Right renal pelvis (tissue), 4 donors: ENCODE measurements at regions not wholly inside any gene's neighbourhood (a gene's known extent, or its start where the extent isn't known, plus 50 kb on each side); places are given as distances from the start of the nearest gene placed in this dataset.
"Not testable (repeated sequence)": the region's sequence is repeated elsewhere in the genome, so short reads cannot be mapped to it uniquely, and the experiment has no call there.

Source experiments
- DNase-seq, 4 donors: peaks; one replicate each; pipeline ENCODE4 v3.0.0-alpha.2; 2013; ENCODE audit warnings: low read depth in 4 of 4, low spot score in 3 of 4, missing footprints in 1 of 4

GRCh38 chr4:148598418-148599207 is 156.4 kb upstream of the NR3C2 start:
- DNase-seq: not testable (repeated sequence)

GRCh38 chr4:148589182-148589581 is 147.0 kb upstream of the NR3C2 start:
- DNase-seq: no peak

GRCh38 chr4:148575577-148575976 is 133.4 kb upstream of the NR3C2 start:
- no peak for DNase-seq

- no peak for DNase-seq
Measured at GRCh38 chr4:148574911-148575310, 132.7 kb upstream of the NR3C2 start.

- DNase-seq: peak in 1 of 4 donors; percentile 1
Measured at GRCh38 chr4:148574502-148574901, 132.3 kb upstream of the NR3C2 start.

DNA sequence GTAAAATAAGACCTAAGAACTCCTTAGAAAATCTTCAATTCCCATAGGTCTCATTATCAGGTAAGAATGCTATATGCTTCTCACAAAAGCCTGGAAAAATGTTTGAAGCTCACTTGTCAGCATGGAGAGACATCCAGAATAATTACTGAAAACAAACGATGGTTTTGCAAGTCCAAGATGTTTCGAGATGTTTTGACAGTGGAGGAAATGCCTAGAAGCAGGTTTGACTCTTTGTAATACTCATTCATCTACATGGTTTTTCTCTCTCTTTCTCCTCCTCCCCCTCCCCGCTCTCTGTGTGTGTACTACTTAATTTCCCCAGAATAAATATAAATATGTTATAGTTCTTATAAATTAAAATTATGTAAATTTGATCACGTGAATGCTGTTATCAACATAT is 131.9 kb upstream of the NR3C2 start:
- DNase-seq: no peak

GRCh38 chr4:148573296-148573695 is 131.1 kb upstream of the NR3C2 start:
- peak in 2 of 4 donors; percentile 3 to 8 for DNase-seq

GRCh38 chr4:148565801-148566200 is 123.6 kb upstream of the NR3C2 start:
- DNase-seq: peak in 1 of 4 donors; percentile 8

- DNase-seq: no peak
Measured at GRCh38 chr4:148563684-148564083, 121.5 kb upstream of the NR3C2 start.

- no peak for DNase-seq
Measured at GRCh38 chr4:148561467-148561866, 119.3 kb upstream of the NR3C2 start.

DNA sequence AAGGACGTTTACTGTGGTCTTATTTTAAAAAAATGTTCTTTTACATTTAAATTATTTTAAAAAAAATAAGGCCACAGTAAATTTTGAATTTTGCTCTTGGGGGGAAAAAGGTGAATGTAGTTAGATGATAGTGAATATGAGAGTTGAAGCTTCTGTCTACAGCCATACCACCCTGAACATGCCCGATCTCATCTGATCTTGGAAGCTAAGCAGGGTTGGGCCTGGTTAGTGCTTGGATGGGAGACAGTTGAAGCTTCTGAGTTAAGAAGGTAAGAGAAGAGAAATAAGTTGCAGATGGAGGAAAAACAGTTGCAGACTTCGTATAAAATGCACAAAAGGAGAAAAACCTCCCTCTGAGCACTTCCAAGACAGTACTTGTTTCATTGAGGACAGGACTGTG is 115.6 kb upstream of the NR3C2 start:
- DNase-seq: no peak

GRCh38 chr4:148550788-148551187 is 108.6 kb upstream of the NR3C2 start:
- no peak for DNase-seq

DNA sequence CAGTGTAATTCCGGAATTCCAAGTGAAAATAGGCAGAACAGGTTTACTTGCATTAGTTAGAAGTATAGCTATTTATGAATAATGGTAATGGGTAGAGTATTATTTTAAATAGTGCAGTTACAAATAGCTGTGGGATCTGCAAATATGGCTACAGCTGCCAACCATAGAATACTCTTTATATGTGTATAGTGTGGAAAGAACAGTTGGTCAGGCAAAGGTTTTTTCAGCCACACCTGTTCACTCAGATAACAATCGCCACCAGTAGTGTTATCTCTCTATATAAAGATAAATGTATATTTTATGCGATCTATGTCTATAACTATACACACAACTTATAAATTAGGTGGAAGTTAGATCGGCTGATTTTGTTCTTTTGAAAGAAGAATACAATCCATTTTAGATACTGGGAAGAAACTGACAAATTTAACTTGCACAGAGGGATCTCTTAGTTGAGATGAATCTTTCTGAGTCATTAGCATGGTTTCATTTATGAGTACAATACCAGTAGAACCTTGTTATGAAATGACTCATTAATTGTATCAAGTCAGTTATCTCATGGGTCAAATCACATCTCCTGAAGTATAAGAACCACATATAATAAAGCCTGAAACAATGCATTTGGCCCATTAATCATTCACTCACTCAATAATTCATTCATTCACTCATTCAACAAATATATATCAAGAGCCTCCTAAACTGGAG is 100.9 kb upstream of the NR3C2 start:
- DNase-seq: no peak

GRCh38 chr4:148540622-148541326 is 98.6 kb upstream of the NR3C2 start:
- no peak for DNase-seq

DNA sequence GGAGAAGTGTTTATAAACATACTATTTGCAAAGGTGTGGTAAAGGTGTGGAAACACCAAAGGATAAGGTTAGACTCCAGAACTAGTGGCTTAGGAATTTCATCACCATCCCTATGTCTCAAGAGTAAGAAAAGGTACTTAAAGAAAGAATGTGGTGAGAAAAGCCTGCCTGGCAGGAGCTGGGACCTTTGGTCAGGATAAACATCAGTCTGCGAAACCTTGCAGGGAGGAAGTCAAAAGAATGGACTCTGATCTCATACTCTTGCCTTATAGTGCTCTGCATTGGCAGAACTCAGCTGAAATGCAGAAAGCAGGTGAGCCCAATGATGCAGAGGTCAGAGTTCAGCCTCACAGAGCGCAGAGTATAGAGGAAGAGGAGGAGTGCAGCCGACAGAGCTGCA is 97.2 kb upstream of the NR3C2 start:
- peak in 1 of 4 donors; percentile 13 for DNase-seq

GRCh38 chr4:148533851-148534250 is 91.6 kb upstream of the NR3C2 start:
- not testable (repeated sequence) for DNase-seq

DNA sequence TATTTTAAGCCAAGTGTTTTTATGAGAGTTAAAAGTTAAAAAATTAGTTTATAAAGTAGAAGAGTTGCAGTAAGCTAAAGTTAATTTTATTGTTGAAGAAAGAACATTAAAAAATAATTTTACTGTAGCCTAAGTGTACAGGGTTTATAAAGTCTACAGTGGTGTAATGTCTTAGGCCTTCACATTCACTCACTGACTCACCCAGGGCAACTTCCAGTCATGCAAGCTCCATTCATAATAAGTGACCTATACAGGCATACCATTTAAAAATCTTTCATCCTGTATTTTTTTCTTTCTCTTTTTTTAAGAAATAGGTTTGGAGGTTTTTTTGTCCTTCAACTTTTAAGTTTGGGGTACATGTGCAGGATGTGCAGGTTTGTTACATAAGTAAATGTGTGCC is 87.9 kb upstream of the NR3C2 start:
- no peak for DNase-seq

DNA sequence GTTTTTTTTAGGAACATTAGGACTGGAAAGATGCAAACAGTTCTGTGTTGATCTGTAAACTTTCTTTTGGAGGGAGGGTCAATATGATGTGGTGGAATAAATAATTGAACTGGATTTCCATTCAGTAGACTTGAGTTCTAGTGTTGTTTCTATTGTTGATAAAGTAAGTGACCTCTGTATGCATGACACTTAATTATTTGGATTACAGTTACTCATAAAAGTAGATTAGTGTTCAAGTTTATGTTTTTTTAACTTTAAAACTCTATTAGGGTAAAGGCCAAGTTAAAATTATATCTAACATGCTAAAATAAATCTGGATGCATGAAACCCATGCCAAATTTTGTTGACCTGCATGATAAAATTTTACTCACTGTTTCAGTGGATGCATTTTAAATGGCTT is 85.4 kb upstream of the NR3C2 start:
- DNase-seq: no peak

GRCh38 chr4:148522995-148523394 is 80.8 kb upstream of the NR3C2 start:
- DNase-seq: no peak

DNA sequence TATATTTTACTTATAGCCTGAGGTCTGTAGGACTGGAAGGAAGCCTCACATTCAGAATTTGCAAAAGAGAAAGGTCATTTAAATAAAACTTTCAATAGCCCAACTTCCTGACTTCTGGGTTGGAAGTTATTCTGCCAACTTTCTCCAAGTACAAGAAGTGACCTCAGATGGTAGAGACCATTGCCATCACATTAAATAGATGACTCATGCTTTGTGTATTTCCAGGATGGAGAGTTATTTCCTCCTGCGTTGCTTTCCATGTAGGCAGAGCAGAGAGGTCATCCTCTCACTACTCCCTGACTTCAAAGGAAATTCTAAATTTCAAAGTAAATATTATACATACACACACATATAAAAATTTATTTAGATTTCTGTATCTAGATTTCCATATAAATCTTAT is 73.0 kb upstream of the NR3C2 start:
- no peak for DNase-seq

DNA sequence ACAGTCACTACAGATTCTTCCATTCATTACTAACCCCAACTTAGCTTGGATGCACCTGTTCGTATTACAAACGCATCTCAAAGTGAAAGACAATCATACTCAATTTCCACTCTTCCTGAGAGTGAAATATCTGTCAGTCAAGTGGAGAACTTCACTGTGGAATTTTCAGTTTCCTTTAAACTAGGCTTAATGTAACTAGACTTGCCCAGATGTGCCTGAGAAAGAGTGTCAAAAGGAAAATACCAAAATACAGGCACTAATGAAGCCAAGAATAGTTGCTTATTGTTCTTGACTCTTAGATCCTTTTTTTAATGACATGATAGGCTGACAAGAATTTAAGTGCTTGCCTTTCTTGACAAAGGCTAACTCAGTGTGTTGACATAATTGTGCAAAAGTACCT is 72.4 kb upstream of the NR3C2 start:
- no peak for DNase-seq

- no peak for DNase-seq
Measured at GRCh38 chr4:148514041-148514440, 71.8 kb upstream of the NR3C2 start.
